ENCODE measurements at regions not wholly inside any gene's neighbourhood (a gene's known extent, or its start where the extent isn't known, plus 50 kb on each side); places are given as distances from the start of the nearest gene placed in this dataset.

- WGBS (ENCODE audit: insufficient coverage, low coverage, missing lambda C conversion rate) = 43% methylated on average over 2 of the region's 2 CpGs
- in situ Hi-C loops (cut with MboI) (no loop called here), intact Hi-C loops (cut with micrococcal nuclease) (no loop called here)
- ChIA-PET CTCF (ENCODE audit: low intra/inter-chr PET ratio) (no interaction called here), POLR2A (no interaction called here)
- no peak for DNase-seq (ENCODE audit: extremely low read depth in 1 of 4, low spot score in 3 of 4)
- Histone ChIP-seq H3K27me3 (ENCODE audit: control insufficient read depth in 2 of 2, insufficient read depth in 2 of 2, low read length in 2 of 2) (no peaks in the 10 kb centered on the region), H3K4me1 (replicated peaks in 1 of 2; ENCODE audit: control insufficient read depth in 2 of 2, insufficient read depth in 2 of 2, low read length in 2 of 2) (no peaks in the 10 kb centered on the region; a peak in 1 of 5 replicates), H3K79me2 (ENCODE audit: control insufficient read depth, insufficient read depth, low read length) (no peaks in the 10 kb centered on the region), H3K9me3 (replicated peaks; ENCODE audit: control insufficient read depth, insufficient read depth, low read depth, low read length) (no peaks in the 10 kb centered on the region), H2AFZ (ENCODE audit: low read depth, low read length) (no peak overlapping the region), H3K4me2 (ENCODE audit: insufficient read depth, low read length) (no peak overlapping the region), H3K9ac (ENCODE audit: insufficient read depth in 1 of 2, low read depth in 2 of 2, low read length in 2 of 2) (no peak overlapping the region), H3K27ac (ENCODE audit: extremely low read depth, low read depth, low read length) (no peak overlapping the region), H3K36me3 (ENCODE audit: control insufficient read depth, insufficient read depth, low read length) (no peaks in the 10 kb centered on the region), H4K20me1 (replicated peaks; ENCODE audit: control insufficient read depth, insufficient read depth, low read length) (no peaks in the 10 kb centered on the region), H3K4me3 (no peak overlapping the region), H3K9me1 (ENCODE audit: control insufficient read depth, insufficient read depth, low read length) (no peaks in the 10 kb centered on the region)
- no TSS peak for BruUV-seq (replicated peaks)
- no peak for FAIRE-seq
- TF ChIP-seq ZNF316 (IDR thresholded peaks at IDR 0.05) (peak; percentile 56; the same call in 1 of the 2 replicates), CREBBP (IDR thresholded peaks at IDR 0.05; ENCODE audit: low read depth, low read length) (no peak), MAFK (IDR thresholded peaks at IDR 0.05; ENCODE audit: low read length) (peak; percentile 38; the same call in 1 of the 2 replicates), MAFF (IDR thresholded peaks at IDR 0.05; ENCODE audit: low read length) (peak; percentile 44), TCF3 (CRISPR knock-in tag; IDR thresholded peaks at IDR 0.05) (no peak)
- ATAC-seq = no peak
Measured at GRCh38 chr4:174091130-174091529, 192.3 kb downstream of the FBXO8 start.

- H3K4me1 ChIP-seq (replicated peaks in 1 of 2; ENCODE audit: control insufficient read depth in 2 of 2, insufficient read depth in 2 of 2, low read length in 2 of 2) = no peaks in the 10 kb centered on the region; a peak in 1 of 5 replicates
- intact Hi-C loops (cut with micrococcal nuclease) (no loop called here), in situ Hi-C loops (cut with MboI) (no loop called here)
- 16% methylated on average over 4 of the region's 4 CpGs for WGBS (ENCODE audit: insufficient coverage, low coverage, missing lambda C conversion rate)
- no peak overlapping the region for H2AFZ ChIP-seq (ENCODE audit: low read depth, low read length)
- no peak overlapping the region for H3K27ac ChIP-seq (ENCODE audit: extremely low read depth, low read depth, low read length)
- FAIRE-seq (no peak), DNase-seq (ENCODE audit: extremely low read depth in 1 of 4, low spot score in 3 of 4) (no peak), ATAC-seq (no peak)
- H3K9me1 ChIP-seq (ENCODE audit: control insufficient read depth, insufficient read depth, low read length) = no peaks in the 10 kb centered on the region
- TF ChIP-seq SMARCB1 (IDR thresholded peaks at IDR 0.05; ENCODE audit: insufficient read length, low read depth) = no peak
- no peak for TF ChIP-seq ID3 (CRISPR knock-in tag; IDR thresholded peaks at IDR 0.05)
- no peak for TF ChIP-seq ID3 (tag; IDR thresholded peaks at IDR 0.05)
- no peak for TF ChIP-seq KLF16 (IDR thresholded peaks at IDR 0.05)
- TF ChIP-seq CBFA2T3 (IDR thresholded peaks at IDR 0.05) = peak; percentile 17; the same call in 1 of the 2 replicates
- no peak for TF ChIP-seq CREM (IDR thresholded peaks at IDR 0.05; ENCODE audit: low read depth)
- TF ChIP-seq RAD51 (IDR thresholded peaks at IDR 0.05; ENCODE audit: borderline replicate concordance, low read depth) = no peak
- no peak for TF ChIP-seq PURB (CRISPR knock-in tag; IDR thresholded peaks at IDR 0.05; ENCODE audit: low read depth)
- no peaks in the 10 kb centered on the region for H3K79me2 ChIP-seq (ENCODE audit: control insufficient read depth, insufficient read depth, low read length)
- H3K9ac ChIP-seq (ENCODE audit: insufficient read depth in 1 of 2, low read depth in 2 of 2, low read length in 2 of 2) = no peak overlapping the region
- H3K36me3 ChIP-seq (ENCODE audit: control insufficient read depth, insufficient read depth, low read length) = no peaks in the 10 kb centered on the region
- POLR2A ChIA-PET = no interaction called here
- H3K9me3 ChIP-seq (replicated peaks; ENCODE audit: control insufficient read depth, insufficient read depth, low read depth, low read length) = no peaks in the 10 kb centered on the region
- CTCF ChIA-PET (ENCODE audit: low intra/inter-chr PET ratio) = no interaction called here
- no peaks in the 10 kb centered on the region for H4K20me1 ChIP-seq (replicated peaks; ENCODE audit: control insufficient read depth, insufficient read depth, low read length)
- no peaks in the 10 kb centered on the region for H3K27me3 ChIP-seq (ENCODE audit: control insufficient read depth in 2 of 2, insufficient read depth in 2 of 2, low read length in 2 of 2)
- H3K4me3 ChIP-seq = no peak overlapping the region
- H3K4me2 ChIP-seq (ENCODE audit: insufficient read depth, low read length) = no peak overlapping the region
- BruUV-seq (replicated peaks) = no TSS peak
Measured at GRCh38 chr4:174089711-174090110, 193.8 kb downstream of the FBXO8 start.

All from K562 (cell line).